Peyer's patch (tissue), 4 donors: ENCODE measurements at regions not wholly inside any gene's neighbourhood (a gene's known extent, or its start where the extent isn't known, plus 50 kb on each side); places are given as distances from the start of the nearest gene placed in this dataset.

ENCODE experiments used
- DNase-seq, 3 donors: peaks; one replicate each; pipeline ENCODE4 v3.0.0-alpha.2; 2017 to 2019
- H3K27ac ChIP-seq, 4 donors: fragments of 200-600 bp; sonication (generic); one replicate each; pipeline ENCODE4 v1.5.1; 2016 to 2019
- H3K27me3 ChIP-seq, 2 donors: fragments of 200-600 bp; sonication (generic); one replicate each; pipeline ENCODE4 v1.5.1; 2019
- H3K36me3 ChIP-seq, 3 donors: fragments of 200-600 bp; sonication (generic); one replicate each; pipeline ENCODE4 v1.5.1; 2016 to 2019
- H3K4me1 ChIP-seq, 4 donors: fragments of 200-600 bp; sonication (generic); one replicate each; pipeline ENCODE4 v1.5.1; 2016 to 2019
- H3K4me3 ChIP-seq, 4 donors: fragments of 200-600 bp; sonication (generic); 1 replicate in 3 of 4; 2 replicates in 1 of 4; pipeline ENCODE4 v1.5.1; 2016 to 2019; ENCODE audit warnings: mild to moderate bottlenecking in 1 of 4
- H3K9me3 ChIP-seq, 4 donors: fragments of 200-600 bp; sonication (generic); one replicate each; pipeline ENCODE4 v1.5.1; 2016 to 2019; ENCODE audit warnings: mild to moderate bottlenecking in 1 of 4
- CTCF ChIP-seq, 6 experiments: fragments of 450-650 bp in 4 of 6; fragments of 200-600 bp in 2 of 6; sonication (generic) in 1 of 6; IDR thresholded peaks; one replicate each; pipeline ENCODE4 v1.5.1; 2017 to 2019; ENCODE audit warnings: antibody characterized with exemption in 6 of 6, mild to moderate bottlenecking in 3 of 6, moderate library complexity in 1 of 6
- POLR2A ChIP-seq, 2 donors: fragments of 450-650 bp; IDR thresholded peaks; one replicate each; pipeline ENCODE4 v1.5.1; 2017; ENCODE audit warnings: antibody characterized with exemption in 2 of 2, mild to moderate bottlenecking in 2 of 2, moderate library complexity in 2 of 2

DNA sequence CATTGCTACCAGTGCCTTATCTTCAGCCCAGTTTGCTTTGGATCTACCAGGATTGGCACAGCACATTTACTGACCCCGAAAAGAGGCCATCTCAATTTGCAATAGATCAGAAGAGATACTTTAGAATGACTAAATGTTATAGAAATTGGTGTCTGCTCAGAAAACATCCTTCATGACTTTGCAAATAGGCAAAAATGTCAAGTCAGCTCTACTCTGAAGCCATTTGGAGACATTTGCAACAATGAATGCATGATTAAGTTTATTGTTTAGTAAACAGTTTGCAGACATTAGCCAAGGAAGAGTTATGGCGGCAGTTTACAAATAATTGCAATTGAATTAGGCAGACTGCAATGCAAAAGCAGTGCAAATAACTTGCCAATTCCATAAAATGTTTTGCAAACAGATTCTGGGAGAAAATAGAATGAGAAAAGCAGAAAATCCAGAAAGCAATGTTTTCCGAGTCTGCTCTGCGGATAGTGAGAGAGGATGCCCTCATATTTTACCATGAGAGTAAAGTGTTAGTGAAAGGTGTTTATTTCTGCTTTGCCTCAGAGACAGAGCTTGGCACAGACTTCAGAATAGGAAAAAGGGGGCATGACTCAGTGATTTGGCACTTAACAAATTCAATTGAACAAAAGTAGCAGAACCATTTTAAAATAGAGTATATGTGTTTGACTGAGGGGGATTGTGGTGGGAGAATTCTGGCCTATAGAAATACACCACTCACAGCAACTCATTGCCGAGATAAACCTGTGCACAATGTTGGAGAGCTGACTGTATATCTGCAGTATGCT, 334.9 kb upstream of the NR2F2 start:
- no peaks in the 10 kb centered on the region for H3K4me1 ChIP-seq
- DNase-seq, result no peak
- TF ChIP-seq POLR2A (IDR thresholded peaks at IDR 0.05) (no peak), CTCF (IDR thresholded peaks at IDR 0.05) (no peak)
- H3K36me3 ChIP-seq, result no peaks in the 10 kb centered on the region
- no peak overlapping the region for H3K27ac ChIP-seq
- no peak overlapping the region for H3K4me3 ChIP-seq
- no peaks in the 10 kb centered on the region for H3K27me3 ChIP-seq
- H3K9me3 ChIP-seq, result no peaks in the 10 kb centered on the region

DNA sequence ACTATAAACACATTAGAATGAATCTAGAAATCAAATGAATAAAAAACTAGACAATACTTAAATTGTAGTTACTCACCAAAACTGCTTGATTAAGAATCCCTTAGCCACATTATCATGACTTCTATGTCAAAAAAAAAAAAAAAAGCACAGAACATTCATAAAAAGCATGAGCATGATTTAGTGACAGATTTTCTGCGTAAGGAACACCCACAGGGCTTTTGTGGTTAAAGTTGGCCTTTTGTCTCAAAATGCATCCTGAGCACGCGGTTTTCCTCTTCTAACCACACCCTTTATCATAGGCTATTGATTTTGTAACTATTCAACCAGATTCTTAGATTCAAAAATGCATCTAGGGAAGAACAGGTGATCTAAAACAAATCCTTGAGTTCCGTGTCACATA, 334.0 kb upstream of the NR2F2 start:
- DNase-seq, result no peak
- no peak overlapping the region for H3K4me3 ChIP-seq
- TF ChIP-seq CTCF (IDR thresholded peaks at IDR 0.05), result no peak
- TF ChIP-seq POLR2A (IDR thresholded peaks at IDR 0.05), result no peak
- no peaks in the 10 kb centered on the region for H3K4me1 ChIP-seq
- H3K9me3 ChIP-seq, result no peaks in the 10 kb centered on the region
- H3K27me3 ChIP-seq, result no peaks in the 10 kb centered on the region
- no peak overlapping the region for H3K27ac ChIP-seq
- H3K36me3 ChIP-seq, result no peaks in the 10 kb centered on the region

GRCh38 chr15:95998935-95999334, 331.6 kb upstream of the NR2F2 start:
- Histone ChIP-seq H3K36me3 (no peaks in the 10 kb centered on the region), H3K9me3 (no peaks in the 10 kb centered on the region), H3K4me1 (no peaks in the 10 kb centered on the region), H3K4me3 (no peak overlapping the region), H3K27ac (no peak overlapping the region), H3K27me3 (no peaks in the 10 kb centered on the region)
- no peak for DNase-seq
- no peak for TF ChIP-seq POLR2A (IDR thresholded peaks at IDR 0.05)
- no peak for TF ChIP-seq CTCF (IDR thresholded peaks at IDR 0.05)

DNA sequence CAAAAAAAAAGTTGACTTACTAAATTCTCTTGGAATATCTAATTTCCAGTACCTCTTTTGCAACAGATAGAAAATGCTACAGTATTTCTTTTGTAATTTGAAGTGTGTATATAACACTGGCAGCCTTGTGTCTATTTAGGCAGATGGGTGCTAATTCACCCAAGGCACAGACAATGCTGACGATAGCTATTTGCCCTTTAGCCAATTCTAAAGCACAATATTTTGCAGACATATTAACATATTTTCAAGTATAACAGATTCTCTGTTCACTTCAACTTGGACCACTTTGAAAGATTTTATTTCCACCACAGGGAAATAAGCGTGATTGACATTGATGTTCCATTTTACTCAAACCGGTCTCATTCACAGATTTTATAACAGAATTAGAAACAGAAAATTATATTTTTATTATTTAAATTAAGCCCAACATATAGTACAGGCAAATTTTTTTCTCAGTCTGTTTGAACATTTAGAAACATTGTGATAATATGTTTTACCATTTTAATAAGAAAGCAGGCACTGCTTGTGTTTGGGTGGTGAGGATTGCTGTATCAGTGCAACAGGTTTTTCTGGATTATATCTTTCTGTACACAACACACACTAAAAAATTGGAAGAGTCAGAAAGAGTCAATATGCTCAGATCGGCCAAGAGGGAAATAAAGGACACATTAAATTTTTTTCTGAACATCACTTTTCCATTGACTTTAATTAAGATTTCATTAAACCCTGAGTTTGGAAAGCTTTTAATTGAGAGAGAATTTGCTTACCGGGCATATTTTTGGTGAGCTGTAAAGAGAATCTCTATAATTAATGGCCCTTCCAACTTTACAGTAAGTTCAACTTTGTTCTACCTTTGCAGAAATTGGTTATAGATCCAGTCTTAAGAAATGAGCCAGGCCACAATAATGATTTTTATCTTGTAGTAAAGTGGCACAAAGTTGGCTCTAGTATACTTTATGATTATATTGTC, 327.3 kb upstream of the NR2F2 start:
- TF ChIP-seq CTCF (IDR thresholded peaks at IDR 0.05) (no peak), POLR2A (IDR thresholded peaks at IDR 0.05) (no peak)

DNA sequence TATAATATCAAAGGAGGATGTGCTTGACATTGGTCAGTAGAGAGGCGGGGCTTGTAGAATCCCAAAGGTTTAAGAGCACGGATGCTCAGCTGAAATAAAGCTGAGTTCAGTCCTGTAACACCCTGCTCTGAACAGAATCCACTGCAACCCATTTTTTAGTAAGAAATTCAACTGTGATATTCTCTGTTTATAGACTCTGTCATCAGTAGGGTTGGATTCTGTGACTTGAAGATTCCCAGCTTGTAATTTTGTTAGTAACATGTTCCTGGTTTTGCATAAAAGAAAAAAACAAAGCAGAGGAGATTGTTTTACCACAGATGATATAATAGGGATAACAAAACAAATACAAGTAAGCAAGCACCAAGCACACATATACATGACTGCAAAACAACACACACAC, 324.6 kb upstream of the NR2F2 start:
- Histone ChIP-seq H3K27ac (no peak overlapping the region), H3K4me1 (no peaks in the 10 kb centered on the region), H3K9me3 (no peaks in the 10 kb centered on the region), H3K4me3 (no peak overlapping the region), H3K36me3 (no peaks in the 10 kb centered on the region), H3K27me3 (no peaks in the 10 kb centered on the region)
- DNase-seq, result no peak
- TF ChIP-seq CTCF (IDR thresholded peaks at IDR 0.05) (no peak), POLR2A (IDR thresholded peaks at IDR 0.05) (no peak)

More for the DNA sequence above, 327.3 kb upstream of the NR2F2 start:
- Histone ChIP-seq H3K4me3 (no peak overlapping the region), H3K36me3 (no peaks in the 10 kb centered on the region), H3K27me3 (no peaks in the 10 kb centered on the region), H3K9me3 (no peaks in the 10 kb centered on the region), H3K4me1 (no peaks in the 10 kb centered on the region), H3K27ac (no peak overlapping the region)
- DNase-seq, result no peak
